A549 (cell line): ENCODE measurements at regions not wholly inside any gene's neighbourhood (a gene's known extent, or its start where the extent isn't known, plus 50 kb on each side); places are given as distances from the start of the nearest gene placed in this dataset.

Source experiments
- CHD2 ChIP-seq: fragments of 150-350 bp; IDR thresholded peaks from 2 replicates; pipeline ENCODE4 v1.6.1; 2014; ENCODE audit warnings: low read length; ENCODE audit not compliant: partially characterized antibody
- E2F6 ChIP-seq: IDR thresholded peaks from 2 replicates; pipeline ENCODE4 v1.6.1; 2012; ENCODE audit warnings: low read depth, borderline replicate concordance
- JUNB ChIP-seq: fragments of >200 bp; sonication (Bioruptor Twin); formaldehyde crosslinking; IDR thresholded peaks from 2 replicates; pipeline ENCODE4 v1.6.1; 2016
- POLR2A ChIP-seq: IDR thresholded peaks from 2 replicates; pipeline ENCODE4 v1.6.1; 2012; ENCODE audit warnings: mild to moderate bottlenecking, low read length
- RNF2 ChIP-seq: fragments of 200-600 bp; sonication (generic); IDR thresholded peaks from 2 replicates; pipeline ENCODE4 v1.6.1; 2016; ENCODE audit warnings: low read depth, mild to moderate bottlenecking, antibody characterized with exemption, moderate library complexity, borderline replicate concordance
- ZFP36 ChIP-seq: fragments of 450-650 bp; IDR thresholded peaks from 2 replicates; pipeline ENCODE4 v1.6.1; 2014; ENCODE audit warnings: borderline replicate concordance; ENCODE audit not compliant: partially characterized antibody
- TF ChIP-seq, protein P1 (sequence below): fragments of >200 bp; sonication (Bioruptor Twin); formaldehyde crosslinking; IDR thresholded peaks from 3 replicates; pipeline ENCODE4 v1.5.1; 2016
- TF ChIP-seq, protein P2 (sequence below): IDR thresholded peaks from 2 replicates; pipeline ENCODE4 v1.6.1; 2012
- TF ChIP-seq, protein P3 (sequence below): fragments of 200-600 bp; sonication (generic); IDR thresholded peaks from 2 replicates; pipeline ENCODE4 v1.6.1; 2016; ENCODE audit warnings: antibody characterized with exemption, mild to moderate bottlenecking, moderate library complexity

GRCh38 chr10:56505555-56505954 lies 144.5 kb upstream of the ZWINT start:
- no peak for TF ChIP-seq RNF2
- no peak for TF ChIP-seq E2F6
- TF ChIP-seq, protein P1, sequence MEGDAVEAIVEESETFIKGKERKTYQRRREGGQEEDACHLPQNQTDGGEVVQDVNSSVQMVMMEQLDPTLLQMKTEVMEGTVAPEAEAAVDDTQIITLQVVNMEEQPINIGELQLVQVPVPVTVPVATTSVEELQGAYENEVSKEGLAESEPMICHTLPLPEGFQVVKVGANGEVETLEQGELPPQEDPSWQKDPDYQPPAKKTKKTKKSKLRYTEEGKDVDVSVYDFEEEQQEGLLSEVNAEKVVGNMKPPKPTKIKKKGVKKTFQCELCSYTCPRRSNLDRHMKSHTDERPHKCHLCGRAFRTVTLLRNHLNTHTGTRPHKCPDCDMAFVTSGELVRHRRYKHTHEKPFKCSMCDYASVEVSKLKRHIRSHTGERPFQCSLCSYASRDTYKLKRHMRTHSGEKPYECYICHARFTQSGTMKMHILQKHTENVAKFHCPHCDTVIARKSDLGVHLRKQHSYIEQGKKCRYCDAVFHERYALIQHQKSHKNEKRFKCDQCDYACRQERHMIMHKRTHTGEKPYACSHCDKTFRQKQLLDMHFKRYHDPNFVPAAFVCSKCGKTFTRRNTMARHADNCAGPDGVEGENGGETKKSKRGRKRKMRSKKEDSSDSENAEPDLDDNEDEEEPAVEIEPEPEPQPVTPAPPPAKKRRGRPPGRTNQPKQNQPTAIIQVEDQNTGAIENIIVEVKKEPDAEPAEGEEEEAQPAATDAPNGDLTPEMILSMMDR = no peak
- TF ChIP-seq, protein P2, sequence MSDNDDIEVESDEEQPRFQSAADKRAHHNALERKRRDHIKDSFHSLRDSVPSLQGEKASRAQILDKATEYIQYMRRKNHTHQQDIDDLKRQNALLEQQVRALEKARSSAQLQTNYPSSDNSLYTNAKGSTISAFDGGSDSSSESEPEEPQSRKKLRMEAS = no peak
- TF ChIP-seq JUNB = no peak
- no peak for TF ChIP-seq CHD2
- TF ChIP-seq POLR2A = no peak
- TF ChIP-seq ZFP36 = no peak
- TF ChIP-seq, protein P3, sequence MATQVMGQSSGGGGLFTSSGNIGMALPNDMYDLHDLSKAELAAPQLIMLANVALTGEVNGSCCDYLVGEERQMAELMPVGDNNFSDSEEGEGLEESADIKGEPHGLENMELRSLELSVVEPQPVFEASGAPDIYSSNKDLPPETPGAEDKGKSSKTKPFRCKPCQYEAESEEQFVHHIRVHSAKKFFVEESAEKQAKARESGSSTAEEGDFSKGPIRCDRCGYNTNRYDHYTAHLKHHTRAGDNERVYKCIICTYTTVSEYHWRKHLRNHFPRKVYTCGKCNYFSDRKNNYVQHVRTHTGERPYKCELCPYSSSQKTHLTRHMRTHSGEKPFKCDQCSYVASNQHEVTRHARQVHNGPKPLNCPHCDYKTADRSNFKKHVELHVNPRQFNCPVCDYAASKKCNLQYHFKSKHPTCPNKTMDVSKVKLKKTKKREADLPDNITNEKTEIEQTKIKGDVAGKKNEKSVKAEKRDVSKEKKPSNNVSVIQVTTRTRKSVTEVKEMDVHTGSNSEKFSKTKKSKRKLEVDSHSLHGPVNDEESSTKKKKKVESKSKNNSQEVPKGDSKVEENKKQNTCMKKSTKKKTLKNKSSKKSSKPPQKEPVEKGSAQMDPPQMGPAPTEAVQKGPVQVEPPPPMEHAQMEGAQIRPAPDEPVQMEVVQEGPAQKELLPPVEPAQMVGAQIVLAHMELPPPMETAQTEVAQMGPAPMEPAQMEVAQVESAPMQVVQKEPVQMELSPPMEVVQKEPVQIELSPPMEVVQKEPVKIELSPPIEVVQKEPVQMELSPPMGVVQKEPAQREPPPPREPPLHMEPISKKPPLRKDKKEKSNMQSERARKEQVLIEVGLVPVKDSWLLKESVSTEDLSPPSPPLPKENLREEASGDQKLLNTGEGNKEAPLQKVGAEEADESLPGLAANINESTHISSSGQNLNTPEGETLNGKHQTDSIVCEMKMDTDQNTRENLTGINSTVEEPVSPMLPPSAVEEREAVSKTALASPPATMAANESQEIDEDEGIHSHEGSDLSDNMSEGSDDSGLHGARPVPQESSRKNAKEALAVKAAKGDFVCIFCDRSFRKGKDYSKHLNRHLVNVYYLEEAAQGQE = no peak
